Stimulated activated CD8-positive, alpha-beta memory T cell treated with anti-CD3 and anti-CD28 coated beads, Interleukin-7, amount 100 ng/mL, for 48 hours (primary cell): ENCODE measurements at regions not wholly inside any gene's neighbourhood (a gene's known extent, or its start where the extent isn't known, plus 50 kb on each side); places are given as distances from the start of the nearest gene placed in this dataset.
A peak's percentile ranks its signal among the peaks of the same experiment; 100 is the strongest.

Experiments used
- DNase-seq, 2 donors: peaks; one replicate each; pipeline ENCODE4 v3.0.0-alpha.2; 2020; ENCODE audit warnings: low read depth in 1 of 2; ENCODE audit errors: extremely low read depth in 1 of 2

DNA sequence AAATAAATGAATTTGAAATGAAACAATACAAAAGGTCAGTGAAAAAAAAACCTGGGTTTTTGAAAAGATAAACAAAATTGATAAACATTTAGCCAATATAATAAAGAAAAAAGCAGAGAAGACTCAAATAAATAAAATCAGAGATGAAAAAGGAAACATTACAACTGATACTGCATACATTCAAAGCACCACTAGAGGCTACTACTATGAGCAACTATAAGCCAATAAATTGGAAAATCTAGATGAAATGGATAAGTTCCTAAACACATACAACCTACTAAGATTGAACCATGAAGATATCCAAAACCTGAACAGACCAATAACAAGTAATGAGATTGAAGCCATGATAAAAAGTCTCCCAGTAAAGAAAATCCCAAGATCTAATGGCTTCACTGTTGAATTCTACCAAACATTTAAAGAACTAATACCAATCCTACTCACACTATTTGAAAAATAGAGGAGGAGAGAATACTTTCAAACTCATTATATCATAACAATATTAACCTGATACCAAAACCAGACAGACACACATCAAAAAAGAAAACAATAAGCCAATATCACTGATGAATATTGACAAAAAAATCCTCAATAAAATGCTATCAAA is 80.8 kb upstream of the CERS6 start:
- DNase-seq: no peak

DNA sequence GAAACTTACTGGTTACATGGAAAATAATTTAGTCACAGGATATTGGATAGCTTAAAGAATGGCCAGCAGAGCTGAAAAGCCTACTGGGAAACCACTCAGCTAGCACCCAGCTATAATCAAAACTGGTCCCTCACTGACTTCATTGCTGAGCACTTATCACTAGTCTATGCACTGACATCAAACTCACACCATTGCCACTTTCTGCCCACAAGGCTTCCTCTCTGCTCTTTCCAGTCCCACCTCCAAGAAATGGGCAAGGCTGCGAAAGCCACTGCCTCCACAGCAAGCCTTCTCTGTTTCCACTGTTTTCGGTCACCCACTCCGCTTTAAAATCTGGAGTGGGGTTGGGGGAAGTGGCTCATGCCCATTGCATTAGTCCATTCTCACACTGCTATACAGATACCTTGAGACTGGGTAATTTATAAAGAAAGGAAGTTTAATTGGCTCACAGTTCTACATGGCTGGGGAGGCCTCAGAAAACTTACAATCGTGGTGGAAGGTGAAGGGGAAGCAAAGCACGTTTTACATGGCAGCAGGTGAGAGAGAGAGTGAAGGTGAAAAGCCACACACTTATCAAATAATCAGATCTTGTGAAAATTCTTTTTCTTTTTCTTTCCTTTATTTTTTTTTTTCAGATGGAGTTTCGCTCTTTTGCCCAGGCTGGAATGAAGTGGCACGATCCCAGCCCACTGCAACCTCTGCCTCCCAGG is 77.0 kb upstream of the CERS6 start:
- peak in 1 of 2 donors; percentile 8 for DNase-seq

DNA sequence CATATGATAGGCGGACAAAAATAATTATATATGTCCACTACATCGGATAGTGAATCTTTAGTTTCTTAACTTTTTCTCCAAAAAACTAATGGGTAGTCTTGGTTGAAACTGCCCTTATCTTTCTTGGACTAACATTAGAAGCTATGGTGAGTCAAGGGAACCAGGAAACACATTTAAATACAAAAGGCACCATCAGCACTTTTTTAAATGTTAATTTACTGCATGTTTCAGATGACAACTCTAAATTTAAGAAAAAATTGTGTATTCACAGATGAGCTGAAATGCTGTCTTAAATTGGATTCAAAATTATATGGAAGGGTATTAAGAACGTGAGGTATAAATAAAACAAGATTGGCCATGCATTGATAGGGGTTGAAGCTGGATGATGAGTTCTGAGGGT is 75.6 kb upstream of the CERS6 start:
- DNase-seq: no peak

DNA sequence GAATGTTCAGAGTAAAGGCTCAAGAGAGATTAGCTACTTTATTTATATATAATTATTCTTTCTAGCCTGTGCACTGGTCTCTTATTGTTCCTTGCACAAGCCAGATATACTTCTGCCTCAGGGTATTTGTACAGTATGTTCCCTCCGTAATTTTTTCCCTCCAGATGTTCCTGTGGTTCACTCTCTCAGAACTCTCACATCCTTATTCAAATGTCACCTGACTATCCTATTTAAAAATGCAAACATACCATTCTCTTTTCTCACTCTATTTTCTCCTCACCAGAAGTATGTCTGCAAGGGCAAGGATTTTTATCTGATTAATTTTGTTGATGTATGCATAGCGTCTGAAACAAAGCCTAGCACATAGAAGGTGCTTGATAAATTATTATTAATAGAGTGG is 64.0 kb upstream of the CERS6 start:
- no peak for DNase-seq

DNA sequence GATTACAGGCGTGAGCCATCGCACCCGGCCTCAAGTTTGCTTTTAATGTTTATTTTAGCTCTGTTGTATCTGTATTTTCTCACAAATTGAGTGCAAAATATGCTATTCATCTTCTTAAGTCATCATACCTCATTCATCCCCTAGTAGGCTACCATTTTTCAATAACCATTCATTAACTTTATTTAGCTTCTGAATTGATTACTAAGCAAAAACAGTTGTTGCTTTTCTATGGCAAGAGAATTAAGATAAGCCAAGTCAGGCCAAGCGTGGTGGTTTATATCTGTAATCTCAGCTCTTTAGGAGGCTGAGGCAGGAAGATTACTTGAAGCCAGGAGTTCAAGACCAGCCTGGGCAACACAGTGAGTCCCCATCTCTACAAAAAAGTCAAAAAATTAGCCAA is 63.3 kb upstream of the CERS6 start:
- DNase-seq: no peak

DNA sequence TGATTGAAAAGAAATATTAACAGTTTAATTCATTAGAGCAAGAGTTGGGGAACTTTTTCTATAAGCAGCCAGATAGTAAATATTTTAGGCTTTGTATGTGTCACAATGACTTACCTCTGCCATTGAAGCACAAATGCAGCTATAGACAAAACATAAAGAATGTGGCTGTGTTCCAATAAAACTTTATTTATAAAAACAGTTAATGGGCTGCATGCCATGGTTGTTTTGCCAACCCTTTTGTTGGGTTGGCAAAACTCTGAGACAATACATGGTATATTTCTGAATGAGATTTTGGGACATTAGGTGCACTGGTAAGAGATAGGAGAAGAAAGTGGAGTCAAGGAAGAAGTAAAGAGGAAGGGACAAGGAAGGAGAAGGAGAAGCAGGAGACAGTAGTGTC is 61.8 kb upstream of the CERS6 start:
- no peak for DNase-seq

DNA sequence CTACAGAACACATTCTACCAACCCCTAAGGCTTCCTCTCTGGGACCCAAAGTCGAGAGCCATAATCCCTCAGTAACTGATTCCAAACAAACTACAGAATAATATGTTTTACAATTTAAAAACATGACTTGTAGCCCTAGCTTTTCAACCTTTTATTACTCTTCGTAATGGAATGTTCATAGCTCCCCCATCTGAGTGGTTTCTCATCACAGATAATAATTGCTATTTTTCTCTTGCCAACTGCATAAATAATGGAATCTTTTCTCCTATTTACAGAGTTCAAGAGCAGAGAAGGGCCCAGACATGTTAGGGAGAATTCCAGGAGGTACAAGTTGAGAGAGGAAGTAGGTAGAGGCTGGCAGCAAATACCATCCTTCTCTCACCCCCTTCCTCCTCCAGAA is 59.9 kb upstream of the CERS6 start:
- DNase-seq: no peak

DNA sequence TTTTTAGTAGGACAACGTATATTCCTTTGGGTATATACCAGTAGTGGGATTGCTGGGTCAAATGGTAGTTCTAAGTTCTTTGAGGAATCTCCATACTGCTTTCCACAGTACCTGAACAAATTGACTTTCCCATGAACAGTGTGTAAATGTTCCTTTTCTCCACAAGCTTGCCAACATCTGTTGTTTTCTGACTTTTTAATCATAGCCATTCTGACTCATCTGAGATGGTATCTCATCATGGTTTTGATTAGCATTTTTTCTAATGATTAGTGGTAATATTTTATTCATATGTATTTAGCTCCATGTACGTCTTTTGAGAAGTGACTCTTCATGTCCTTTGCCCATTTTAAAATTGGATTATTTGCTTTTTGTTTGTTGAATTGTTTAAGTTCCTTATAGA is 58.4 kb upstream of the CERS6 start:
- DNase-seq: no peak

DNA sequence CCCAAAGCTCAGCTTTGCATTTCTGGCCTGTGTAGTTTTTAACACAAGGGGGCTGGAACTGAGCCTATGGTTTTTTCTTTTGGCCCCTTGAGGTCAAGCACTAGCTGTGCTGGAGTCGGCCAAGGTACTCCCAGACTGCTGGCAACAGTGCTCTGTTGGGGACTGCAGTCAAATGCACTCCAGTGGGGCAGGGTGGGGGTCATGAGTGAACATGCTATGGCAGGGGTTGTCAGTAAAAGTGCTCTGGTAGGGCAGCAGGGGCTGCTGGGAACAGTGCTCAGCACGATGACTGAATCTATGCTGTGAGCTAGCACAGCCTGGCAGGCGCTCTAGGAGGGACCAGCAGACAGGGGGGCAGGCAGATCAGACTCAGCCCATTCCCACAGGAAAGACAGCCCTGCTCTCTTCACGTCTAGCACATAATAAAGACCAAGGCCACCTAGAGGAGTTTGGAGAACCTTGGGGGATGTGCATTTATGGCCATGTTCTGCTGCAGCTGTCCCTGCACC is 55.0 kb upstream of the CERS6 start:
- no peak for DNase-seq

DNA sequence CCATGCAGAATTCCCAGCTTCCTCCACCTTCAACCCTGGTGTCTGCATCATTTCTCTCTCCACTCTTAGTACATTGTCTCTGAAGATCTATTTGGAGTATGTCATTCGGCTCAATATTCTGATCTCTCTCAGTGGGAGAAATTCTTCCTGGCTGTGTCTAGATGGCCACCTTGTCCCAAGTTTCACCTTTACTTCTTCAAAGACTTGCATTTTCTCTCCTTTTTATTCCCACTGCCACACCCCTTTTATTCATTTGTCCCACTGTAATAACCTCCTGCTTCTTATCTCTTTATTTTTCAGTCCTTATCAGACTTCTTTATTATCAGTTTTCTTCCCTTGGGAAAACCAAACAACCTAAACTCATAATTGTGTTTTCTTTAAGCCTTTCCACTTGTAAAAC is 54.3 kb upstream of the CERS6 start:
- no peak for DNase-seq

DNA sequence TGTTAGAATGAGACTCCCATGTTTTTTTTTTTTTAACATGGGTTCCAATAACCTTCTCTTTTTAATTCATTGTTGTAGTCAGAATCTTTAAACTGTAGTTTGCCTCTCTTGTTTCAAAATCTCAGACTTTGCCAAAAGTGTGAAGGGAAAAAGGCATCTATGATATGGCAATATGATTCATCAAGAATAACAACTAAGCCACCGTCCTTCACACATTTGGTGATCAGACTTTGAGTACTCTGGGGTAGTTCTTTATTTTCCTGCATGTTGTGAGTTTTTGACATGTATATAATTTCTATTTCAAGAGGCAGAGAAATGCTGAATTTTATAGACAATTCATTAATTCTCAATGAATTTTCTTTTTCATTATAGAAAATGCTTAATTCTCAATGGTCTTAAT is 53.5 kb upstream of the CERS6 start:
- DNase-seq: no peak

DNA sequence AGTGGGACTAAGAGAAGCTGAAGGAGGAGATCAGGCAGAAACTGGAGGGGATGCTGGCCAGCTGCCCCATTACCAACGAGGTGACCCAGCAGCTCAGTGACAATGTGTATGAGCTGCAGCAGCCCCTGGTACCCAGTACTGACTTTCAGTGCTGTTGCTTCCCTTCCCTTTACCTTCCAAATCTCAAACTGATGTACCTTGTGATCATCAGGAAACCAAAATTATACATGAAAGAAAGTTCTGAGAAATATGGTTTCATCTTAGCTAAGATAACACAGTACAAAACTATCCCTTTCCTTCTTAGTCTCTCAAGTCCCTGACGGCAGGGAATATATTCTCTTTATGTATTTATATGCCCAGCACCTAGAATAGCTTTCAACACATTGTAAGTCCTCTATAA is 52.3 kb upstream of the CERS6 start:
- DNase-seq: no peak

DNA sequence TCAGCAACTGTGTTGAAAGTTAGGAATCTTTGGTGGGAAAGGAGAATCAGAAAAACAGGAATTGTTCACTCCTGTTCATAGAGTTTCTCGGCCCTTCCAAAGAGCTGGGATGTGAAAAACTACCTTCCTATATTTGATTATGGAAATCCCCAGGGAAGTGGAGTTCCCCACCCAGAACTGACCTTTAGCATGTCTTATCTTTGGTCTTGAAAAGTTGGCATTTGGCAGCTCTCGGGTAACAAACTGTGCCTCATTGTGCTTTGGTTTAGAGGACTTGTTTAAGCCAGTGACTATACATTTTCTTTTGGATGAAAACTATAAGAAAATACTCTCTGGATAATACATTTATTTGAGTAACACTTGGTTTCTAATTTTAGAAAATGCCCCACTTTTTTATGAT is 51.3 kb upstream of the CERS6 start:
- no peak for DNase-seq
